ENCODE measurements at regions not wholly inside any gene's neighbourhood (a gene's known extent, or its start where the extent isn't known, plus 50 kb on each side); places are given as distances from the start of the nearest gene placed in this dataset.

DNA sequence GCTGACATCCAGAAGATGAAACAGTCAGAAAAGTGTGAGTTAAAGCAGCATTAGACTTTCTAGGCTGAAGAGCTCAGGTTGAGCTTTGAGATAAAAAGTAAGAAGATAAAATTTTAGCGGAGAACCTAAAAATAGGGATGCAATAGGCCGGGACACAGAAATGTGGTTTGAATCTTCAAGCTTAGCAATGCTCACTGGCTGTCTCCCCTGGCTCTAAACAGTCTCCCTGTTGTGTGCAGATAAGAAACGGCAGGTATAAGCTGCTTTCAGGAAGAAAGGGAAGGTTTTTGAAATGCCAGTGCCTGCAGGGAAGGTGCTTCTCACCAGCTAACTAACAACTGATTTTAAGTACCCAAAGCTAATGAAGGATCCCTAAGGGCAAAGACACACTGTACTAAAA, 718.7 kb upstream of the SGO1 start:
- Histone ChIP-seq H4K91ac (ENCODE audit: low read depth, low read length) (no peak overlapping the region), H3K9me3 (ENCODE audit: insufficient read depth, low read depth, low read length) (no peaks in the 10 kb centered on the region), H3K36me3 (ENCODE audit: control insufficient read depth in 1 of 2, insufficient read depth in 2 of 2, low read length in 2 of 2) (no peaks in the 10 kb centered on the region), H3K79me2 (ENCODE audit: control insufficient read depth, insufficient read depth, low read length, poor library complexity) (no peaks in the 10 kb centered on the region), H3K79me1 (ENCODE audit: low read length) (no peaks in the 10 kb centered on the region), H3K4me1 (ENCODE audit: control insufficient read depth in 1 of 2, insufficient read depth in 2 of 2, low read length in 2 of 2) (no peaks in the 10 kb centered on the region), H3K23ac (ENCODE audit: low read length) (no peak overlapping the region), H4K8ac (ENCODE audit: low read depth, low read length) (no peak overlapping the region), H2AK5ac (ENCODE audit: low read length) (no peak overlapping the region), H3K4me2 (ENCODE audit: low read length) (no peak overlapping the region), H3K18ac (ENCODE audit: low read length) (no peak overlapping the region), H3K9ac (ENCODE audit: low read length) (no peak overlapping the region), H3K14ac (ENCODE audit: low read length) (no peak overlapping the region), H4K12ac (ENCODE audit: low read depth, low read length) (no peak overlapping the region), H2BK12ac (ENCODE audit: low read length) (no peak overlapping the region), H3K4ac (ENCODE audit: low read depth, low read length) (no peak overlapping the region), H2AFZ (ENCODE audit: insufficient read depth, low read length, poor library complexity) (no peak overlapping the region), H2BK120ac (ENCODE audit: insufficient read depth, low read length, poor library complexity) (no peak overlapping the region), H3K4me3 (ENCODE audit: low read depth, low read length) (no peak overlapping the region), H2BK5ac (ENCODE audit: low read depth, low read length, poor library complexity) (no peak overlapping the region), H3K27ac (ENCODE audit: low read depth, low read length) (no peak overlapping the region), H3K27me3 (ENCODE audit: insufficient read depth, low read length) (no peaks in the 10 kb centered on the region)
- DNase-seq: peak in 1 of 2 donors; percentile 1
- no CpG with 5 or more reads among the region's 3 CpGs for WGBS (ENCODE audit: extremely low coverage, insufficient coverage, insufficient read length)

DNA sequence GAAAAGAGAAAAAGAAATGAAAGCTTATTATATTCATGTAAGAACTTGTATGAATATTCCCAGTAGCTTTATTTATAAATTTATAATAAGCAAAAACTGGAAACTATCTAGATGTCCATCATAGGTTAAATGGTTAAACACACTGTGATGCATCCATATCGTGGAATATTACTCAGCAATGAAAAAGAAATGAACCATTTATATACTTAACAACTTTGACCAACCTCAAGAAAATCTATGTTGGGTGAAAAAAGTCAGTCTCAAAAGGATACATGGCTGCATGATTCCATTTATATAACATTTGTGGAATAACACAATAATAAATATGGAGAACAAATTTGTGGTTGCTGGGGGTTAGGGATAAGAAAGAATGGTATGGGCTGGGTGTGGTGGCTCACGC, 713.0 kb upstream of the SGO1 start:
- Histone ChIP-seq H3K36me3 (ENCODE audit: control insufficient read depth in 1 of 2, insufficient read depth in 2 of 2, low read length in 2 of 2) (no peaks in the 10 kb centered on the region), H3K9me3 (ENCODE audit: insufficient read depth, low read depth, low read length) (no peaks in the 10 kb centered on the region), H3K4ac (ENCODE audit: low read depth, low read length) (no peak overlapping the region), H3K23ac (ENCODE audit: low read length) (no peak overlapping the region), H4K91ac (ENCODE audit: low read depth, low read length) (no peak overlapping the region), H2AFZ (ENCODE audit: insufficient read depth, low read length, poor library complexity) (no peak overlapping the region), H3K4me3 (ENCODE audit: low read depth, low read length) (no peak overlapping the region), H2BK120ac (ENCODE audit: insufficient read depth, low read length, poor library complexity) (no peak overlapping the region), H3K4me2 (ENCODE audit: low read length) (no peak overlapping the region), H2BK12ac (ENCODE audit: low read length) (no peak overlapping the region), H2AK5ac (ENCODE audit: low read length) (no peak overlapping the region), H3K4me1 (ENCODE audit: control insufficient read depth in 1 of 2, insufficient read depth in 2 of 2, low read length in 2 of 2) (no peaks in the 10 kb centered on the region), H3K79me1 (ENCODE audit: low read length) (no peaks in the 10 kb centered on the region), H3K27ac (ENCODE audit: low read depth, low read length) (no peak overlapping the region), H4K8ac (ENCODE audit: low read depth, low read length) (no peak overlapping the region), H4K12ac (ENCODE audit: low read depth, low read length) (no peak overlapping the region), H3K18ac (ENCODE audit: low read length) (no peak overlapping the region), H3K14ac (ENCODE audit: low read length) (no peak overlapping the region), H2BK5ac (ENCODE audit: low read depth, low read length, poor library complexity) (no peak overlapping the region), H3K79me2 (ENCODE audit: control insufficient read depth, insufficient read depth, low read length, poor library complexity) (no peaks in the 10 kb centered on the region), H3K9ac (ENCODE audit: low read length) (no peak overlapping the region), H3K27me3 (ENCODE audit: insufficient read depth, low read length) (no peaks in the 10 kb centered on the region)
- no peak for DNase-seq
- no CpG with 5 or more reads among the region's 2 CpGs for WGBS (ENCODE audit: extremely low coverage, insufficient coverage, insufficient read length)

DNA sequence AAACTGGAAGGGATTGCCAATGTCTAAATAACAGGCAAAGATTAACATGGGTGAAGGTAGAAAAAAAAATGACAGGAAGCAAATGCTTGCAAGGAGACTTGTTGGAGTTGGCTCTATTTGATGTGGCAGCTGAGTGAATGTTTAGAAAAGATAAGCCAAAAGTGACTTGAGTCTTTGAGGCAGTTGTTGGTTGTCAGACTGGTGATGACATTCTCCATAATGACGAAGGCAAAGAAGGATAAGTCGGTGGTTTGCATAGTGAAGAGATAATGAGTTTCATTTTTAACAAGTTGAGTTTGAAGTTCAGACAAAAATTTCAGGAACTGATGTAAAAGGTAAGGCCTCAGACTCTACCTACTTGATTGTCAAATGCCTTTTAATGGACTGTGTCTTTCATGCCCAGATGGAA, 704.1 kb upstream of the SGO1 start:
- Histone ChIP-seq H3K9ac (ENCODE audit: low read length) (no peak overlapping the region), H3K4me2 (ENCODE audit: low read length) (no peak overlapping the region), H3K79me2 (ENCODE audit: control insufficient read depth, insufficient read depth, low read length, poor library complexity) (no peaks in the 10 kb centered on the region), H3K4ac (ENCODE audit: low read depth, low read length) (no peak overlapping the region), H3K4me3 (ENCODE audit: low read depth, low read length) (no peak overlapping the region), H2BK5ac (ENCODE audit: low read depth, low read length, poor library complexity) (no peak overlapping the region), H3K79me1 (ENCODE audit: low read length) (no peaks in the 10 kb centered on the region), H3K36me3 (ENCODE audit: control insufficient read depth in 1 of 2, insufficient read depth in 2 of 2, low read length in 2 of 2) (no peaks in the 10 kb centered on the region), H4K12ac (ENCODE audit: low read depth, low read length) (no peak overlapping the region), H3K14ac (ENCODE audit: low read length) (no peak overlapping the region), H2BK120ac (ENCODE audit: insufficient read depth, low read length, poor library complexity) (no peak overlapping the region), H3K27me3 (ENCODE audit: insufficient read depth, low read length) (no peaks in the 10 kb centered on the region), H4K91ac (ENCODE audit: low read depth, low read length) (no peak overlapping the region), H2BK12ac (ENCODE audit: low read length) (no peak overlapping the region), H3K27ac (ENCODE audit: low read depth, low read length) (no peak overlapping the region), H3K4me1 (ENCODE audit: control insufficient read depth in 1 of 2, insufficient read depth in 2 of 2, low read length in 2 of 2) (no peaks in the 10 kb centered on the region), H3K9me3 (ENCODE audit: insufficient read depth, low read depth, low read length) (no peaks in the 10 kb centered on the region), H2AK5ac (ENCODE audit: low read length) (no peak overlapping the region), H2AFZ (ENCODE audit: insufficient read depth, low read length, poor library complexity) (no peak overlapping the region), H4K8ac (ENCODE audit: low read depth, low read length) (no peak overlapping the region), H3K18ac (ENCODE audit: low read length) (no peak overlapping the region), H3K23ac (ENCODE audit: low read length) (no peak overlapping the region)
- DNase-seq: no peak
- WGBS (ENCODE audit: extremely low coverage, insufficient coverage, insufficient read length): no CpG with 5 or more reads among the region's 2 CpGs

DNA sequence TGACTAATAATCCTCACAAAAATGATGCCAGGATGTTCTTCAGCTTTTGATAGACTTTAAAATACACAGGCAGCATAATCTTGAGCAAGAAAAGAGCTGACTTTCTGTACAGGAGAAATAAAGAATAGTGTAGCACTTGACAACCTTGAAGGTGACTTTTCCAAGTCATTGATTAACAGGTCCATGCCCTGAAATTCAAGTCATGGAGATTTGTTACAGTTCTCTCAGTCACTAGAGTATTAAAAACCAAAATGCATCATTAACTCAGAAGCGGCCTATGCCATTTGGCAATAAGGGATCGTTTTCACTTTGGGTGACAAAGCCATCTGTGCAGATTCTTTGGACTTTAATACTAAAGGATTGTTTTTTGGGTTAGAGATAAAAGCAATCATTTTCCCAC, 692.7 kb upstream of the SGO1 start:
- Histone ChIP-seq H3K79me2 (ENCODE audit: control insufficient read depth, insufficient read depth, low read length, poor library complexity) (no peaks in the 10 kb centered on the region), H3K4ac (ENCODE audit: low read depth, low read length) (no peak overlapping the region), H3K14ac (ENCODE audit: low read length) (no peak overlapping the region), H3K36me3 (ENCODE audit: control insufficient read depth in 1 of 2, insufficient read depth in 2 of 2, low read length in 2 of 2) (no peaks in the 10 kb centered on the region), H3K9me3 (ENCODE audit: insufficient read depth, low read depth, low read length) (no peaks in the 10 kb centered on the region), H3K23ac (ENCODE audit: low read length) (no peak overlapping the region), H4K91ac (ENCODE audit: low read depth, low read length) (no peak overlapping the region), H3K79me1 (ENCODE audit: low read length) (no peaks in the 10 kb centered on the region), H3K4me3 (ENCODE audit: low read depth, low read length) (no peak overlapping the region), H3K27ac (ENCODE audit: low read depth, low read length) (no peak overlapping the region), H2BK12ac (ENCODE audit: low read length) (no peak overlapping the region), H4K8ac (ENCODE audit: low read depth, low read length) (no peak overlapping the region), H3K27me3 (ENCODE audit: insufficient read depth, low read length) (no peaks in the 10 kb centered on the region), H3K9ac (ENCODE audit: low read length) (no peak overlapping the region), H3K4me1 (ENCODE audit: control insufficient read depth in 1 of 2, insufficient read depth in 2 of 2, low read length in 2 of 2) (no peaks in the 10 kb centered on the region), H3K4me2 (ENCODE audit: low read length) (no peak overlapping the region), H2BK5ac (ENCODE audit: low read depth, low read length, poor library complexity) (no peak overlapping the region), H3K18ac (ENCODE audit: low read length) (no peak overlapping the region), H2BK120ac (ENCODE audit: insufficient read depth, low read length, poor library complexity) (no peak overlapping the region), H4K12ac (ENCODE audit: low read depth, low read length) (no peak overlapping the region), H2AK5ac (ENCODE audit: low read length) (no peak overlapping the region), H2AFZ (ENCODE audit: insufficient read depth, low read length, poor library complexity) (no peak overlapping the region)
- DNase-seq: no peak
- no CpG with 5 or more reads among the region's 2 CpGs for WGBS (ENCODE audit: extremely low coverage, insufficient coverage, insufficient read length)

Measured in trophoblast cell (in vitro differentiated cells and primary cell).